ENCODE measurements at regions not wholly inside any gene's neighbourhood (a gene's known extent, or its start where the extent isn't known, plus 50 kb on each side); places are given as distances from the start of the nearest gene placed in this dataset.

- Histone ChIP-seq H3K36me3 (ENCODE audit: control insufficient read depth, insufficient read depth, low read length) (no peaks in the 10 kb centered on the region), H3K4me1 (ENCODE audit: control insufficient read depth, insufficient read depth, low read length) (no peaks in the 10 kb centered on the region), H3K27me3 (ENCODE audit: control insufficient read depth, insufficient read depth, low read length) (no peaks in the 10 kb centered on the region; the same call in 1 of the 2 replicates), H3K27ac (ENCODE audit: low read length) (no peak overlapping the region), H3K9me3 (ENCODE audit: control insufficient read depth, insufficient read depth, low read depth, low read length) (no peaks in the 10 kb centered on the region), H3K4me3 (ENCODE audit: low read depth in 2 of 2, low read length in 2 of 2) (no peak overlapping the region)
- CTCF ChIA-PET = no interaction called here
- TF ChIP-seq SIN3A (IDR thresholded peaks at IDR 0.05; ENCODE audit: borderline replicate concordance, insufficient read depth, low read depth, low read length) (no peak), REST (IDR thresholded peaks at IDR 0.05; ENCODE audit: insufficient read depth in 1 of 2, low read depth in 2 of 2, low read length in 1 of 2) (no peak), TCF7L2 (IDR thresholded peaks at IDR 0.05; ENCODE audit: low read depth, low read length) (no peak), POLR2AphosphoS5 (IDR thresholded peaks at IDR 0.05; ENCODE audit: low read depth, low read length) (no peak), CTCF (IDR thresholded peaks at IDR 0.05) (no peak)
- no TSS peak for BruUV-seq (replicated peaks)
- DNase-seq (ENCODE audit: low read depth, low spot score) (no peak), ATAC-seq (no peak)
- intact Hi-C loops (cut with micrococcal nuclease; ENCODE audit: unreplicated experiment) (no loop called here), in situ Hi-C loops (cut with HindIII; ENCODE audit: low pct_unique_long_range_greater_than_20kb, low sequenced_read_pairs) (no loop called here)
- POLR2A ChIA-PET = no interaction called here
Observed at GRCh38 chr7:153036396-153037063, 277.0 kb downstream of the ACTR3B start.

DNA sequence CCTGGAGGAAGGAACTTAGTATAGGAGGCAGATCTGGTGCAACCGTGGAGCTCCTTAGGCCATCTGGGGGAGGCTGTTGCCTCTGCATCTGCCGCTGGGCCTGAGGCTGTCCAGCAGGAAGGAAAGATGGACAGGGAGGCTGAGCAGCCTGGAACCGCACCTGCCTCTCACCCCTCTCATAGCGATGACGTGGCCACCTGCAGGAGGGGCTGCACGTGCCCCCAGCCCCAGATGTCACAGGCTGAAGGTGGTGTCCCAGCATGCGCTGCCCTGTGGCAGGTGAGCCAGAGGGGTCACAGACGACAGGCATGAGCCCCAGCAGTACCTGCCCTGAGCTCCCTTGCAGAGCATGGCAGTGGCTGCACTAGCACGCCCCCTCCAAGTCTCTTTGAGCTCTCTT, 283.9 kb downstream of the ACTR3B start:
- no peaks in the 10 kb centered on the region for H3K4me1 ChIP-seq (ENCODE audit: control insufficient read depth, insufficient read depth, low read length)
- no peak overlapping the region for H3K4me3 ChIP-seq (ENCODE audit: low read depth in 2 of 2, low read length in 2 of 2)
- ATAC-seq = no peak
- no peak overlapping the region for H3K27ac ChIP-seq (ENCODE audit: low read length)
- H3K36me3 ChIP-seq (ENCODE audit: control insufficient read depth, insufficient read depth, low read length) = no peaks in the 10 kb centered on the region
- in situ Hi-C loops (cut with HindIII; ENCODE audit: low pct_unique_long_range_greater_than_20kb, low sequenced_read_pairs) (no loop called here), intact Hi-C loops (cut with micrococcal nuclease; ENCODE audit: unreplicated experiment) (no loop called here)
- no peak for TF ChIP-seq CTCF (IDR thresholded peaks at IDR 0.05)
- TF ChIP-seq REST (IDR thresholded peaks at IDR 0.05; ENCODE audit: insufficient read depth in 1 of 2, low read depth in 2 of 2, low read length in 1 of 2) = no peak
- TF ChIP-seq SIN3A (IDR thresholded peaks at IDR 0.05; ENCODE audit: borderline replicate concordance, insufficient read depth, low read depth, low read length) = no peak
- TF ChIP-seq TCF7L2 (IDR thresholded peaks at IDR 0.05; ENCODE audit: low read depth, low read length) = no peak
- TF ChIP-seq POLR2AphosphoS5 (IDR thresholded peaks at IDR 0.05; ENCODE audit: low read depth, low read length) = no peak
- no peaks in the 10 kb centered on the region for H3K27me3 ChIP-seq (ENCODE audit: control insufficient read depth, insufficient read depth, low read length)
- ChIA-PET POLR2A (no interaction called here), CTCF (no interaction called here)
- no peaks in the 10 kb centered on the region for H3K9me3 ChIP-seq (ENCODE audit: control insufficient read depth, insufficient read depth, low read depth, low read length)
- no TSS peak for BruUV-seq (replicated peaks)
- no peak for DNase-seq (ENCODE audit: low read depth, low spot score)
